OCI-LY3 (cell line): ENCODE measurements at regions not wholly inside any gene's neighbourhood (a gene's known extent, or its start where the extent isn't known, plus 50 kb on each side); places are given as distances from the start of the nearest gene placed in this dataset.

Experiments
- H2AFZ ChIP-seq: fragments of 200-600, 300-600 bp; shearing (Covaris generic); 2 replicates; pipeline ENCODE4 v1.6.0; 2014; ENCODE audit warnings: antibody characterized with exemption, low read depth, low read length
- H3K27ac ChIP-seq: fragments of 200-600, 300-600 bp; sonication (generic); 2 replicates; pipeline ENCODE4 v1.5.1; 2014; ENCODE audit warnings: mild to moderate bottlenecking, low read length, moderate library complexity, mixed read lengths
- H3K27me3 ChIP-seq: fragments of 200-600, 300-600 bp; sonication (generic); 2 replicates; pipeline ENCODE4 v1.6.1; 2014; ENCODE audit warnings: low read depth, low read length, mixed read lengths
- H3K36me3 ChIP-seq: fragments of 200-600, 300-600 bp; sonication (generic); replicated peaks from 2 replicates; pipeline ENCODE3; 2014; ENCODE audit warnings: low read depth, low read length, mixed read lengths
- H3K4me1 ChIP-seq: fragments of 300-600, 200-600 bp; sonication (generic); 2 replicates; pipeline ENCODE4 v1.6.1; 2014; ENCODE audit warnings: low read length, mixed read lengths
- H3K4me2 ChIP-seq: fragments of 200-600, 300-600 bp; sonication (generic); 2 replicates; pipeline ENCODE4 v1.6.1; 2014; ENCODE audit warnings: low read length, mixed read lengths
- H3K4me3 ChIP-seq: fragments of 300-600, 200-600 bp; sonication (generic); 2 replicates; pipeline ENCODE4 v1.5.1; 2014; ENCODE audit warnings: antibody characterized with exemption, mild to moderate bottlenecking, low read length, moderate library complexity
- H3K79me2 ChIP-seq: fragments of 300-600, 200-600 bp; shearing (Covaris generic); 2 replicates; pipeline ENCODE4 v1.6.1; 2014; ENCODE audit warnings: mild to moderate bottlenecking, low read length, mixed read lengths
- H3K9ac ChIP-seq: fragments of 300-600, 200-600 bp; shearing (Covaris generic); 2 replicates; pipeline ENCODE4 v1.6.0; 2014; ENCODE audit warnings: mild to moderate bottlenecking, low read length, moderate library complexity
- H3K9me3 ChIP-seq: fragments of 200-600, 300-600 bp; shearing (Covaris generic); 2 replicates; pipeline ENCODE4 v1.6.1; 2014; ENCODE audit warnings: low read length, mixed read lengths; ENCODE audit not compliant: insufficient read depth
- H4K20me1 ChIP-seq: fragments of 200-600, 300-600 bp; sonication (generic); 2 replicates; pipeline ENCODE4 v1.6.1; 2016; ENCODE audit warnings: low read length, mixed read lengths; ENCODE audit not compliant: insufficient read depth
- EZH2phosphoT487 ChIP-seq: fragments of 200-600 bp; shearing (Covaris generic); IDR thresholded peaks from 2 replicates; pipeline ENCODE4 v1.6.1; 2018; ENCODE audit warnings: antibody characterized with exemption, mixed run types, low read depth
- TF ChIP-seq, protein P1 (sequence below): fragments of 200-600, 300-600 bp; sonication (generic); IDR thresholded peaks from 2 replicates; pipeline ENCODE4 v1.5.1; 2014; ENCODE audit warnings: antibody characterized with exemption, low read length, low read depth

DNA sequence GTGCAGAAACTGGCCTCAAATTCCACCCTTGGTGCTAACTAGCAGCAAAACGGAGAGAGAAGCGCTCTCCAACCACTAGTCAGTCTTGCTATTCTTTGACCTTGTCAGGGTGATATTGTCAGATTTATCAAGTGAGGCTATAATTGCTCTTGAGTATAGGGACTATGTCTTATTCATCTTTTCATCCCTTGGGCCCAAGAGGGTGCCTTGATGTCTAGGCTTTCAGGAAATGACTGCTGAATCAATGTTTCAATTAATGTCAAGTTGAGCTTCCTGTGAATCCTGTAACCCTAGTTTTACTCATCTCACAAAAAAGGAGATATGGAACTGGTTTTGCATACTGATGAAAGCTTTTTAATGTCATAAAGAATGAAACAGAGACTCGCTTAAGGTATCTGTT, 701.3 kb downstream of the EDEM1 start:
- Histone ChIP-seq H3K27me3 (no peaks in the 10 kb centered on the region), H3K4me1 (0 out of 2 replicates have a peak, but pooled peaks cover 5% of the 10 kb centered on the region), H4K20me1 (no peaks in the 10 kb centered on the region), H3K4me2 (no peak overlapping the region), H2AFZ (no peak overlapping the region), H3K4me3 (no peak overlapping the region), H3K79me2 (no peaks in the 10 kb centered on the region), H3K9me3 (no peaks in the 10 kb centered on the region), H3K9ac (no peak overlapping the region), H3K36me3 (no peaks in the 10 kb centered on the region), H3K27ac (no peak overlapping the region)
- TF ChIP-seq, protein P1, sequence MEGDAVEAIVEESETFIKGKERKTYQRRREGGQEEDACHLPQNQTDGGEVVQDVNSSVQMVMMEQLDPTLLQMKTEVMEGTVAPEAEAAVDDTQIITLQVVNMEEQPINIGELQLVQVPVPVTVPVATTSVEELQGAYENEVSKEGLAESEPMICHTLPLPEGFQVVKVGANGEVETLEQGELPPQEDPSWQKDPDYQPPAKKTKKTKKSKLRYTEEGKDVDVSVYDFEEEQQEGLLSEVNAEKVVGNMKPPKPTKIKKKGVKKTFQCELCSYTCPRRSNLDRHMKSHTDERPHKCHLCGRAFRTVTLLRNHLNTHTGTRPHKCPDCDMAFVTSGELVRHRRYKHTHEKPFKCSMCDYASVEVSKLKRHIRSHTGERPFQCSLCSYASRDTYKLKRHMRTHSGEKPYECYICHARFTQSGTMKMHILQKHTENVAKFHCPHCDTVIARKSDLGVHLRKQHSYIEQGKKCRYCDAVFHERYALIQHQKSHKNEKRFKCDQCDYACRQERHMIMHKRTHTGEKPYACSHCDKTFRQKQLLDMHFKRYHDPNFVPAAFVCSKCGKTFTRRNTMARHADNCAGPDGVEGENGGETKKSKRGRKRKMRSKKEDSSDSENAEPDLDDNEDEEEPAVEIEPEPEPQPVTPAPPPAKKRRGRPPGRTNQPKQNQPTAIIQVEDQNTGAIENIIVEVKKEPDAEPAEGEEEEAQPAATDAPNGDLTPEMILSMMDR: no peak
- TF ChIP-seq EZH2phosphoT487: no peak

DNA sequence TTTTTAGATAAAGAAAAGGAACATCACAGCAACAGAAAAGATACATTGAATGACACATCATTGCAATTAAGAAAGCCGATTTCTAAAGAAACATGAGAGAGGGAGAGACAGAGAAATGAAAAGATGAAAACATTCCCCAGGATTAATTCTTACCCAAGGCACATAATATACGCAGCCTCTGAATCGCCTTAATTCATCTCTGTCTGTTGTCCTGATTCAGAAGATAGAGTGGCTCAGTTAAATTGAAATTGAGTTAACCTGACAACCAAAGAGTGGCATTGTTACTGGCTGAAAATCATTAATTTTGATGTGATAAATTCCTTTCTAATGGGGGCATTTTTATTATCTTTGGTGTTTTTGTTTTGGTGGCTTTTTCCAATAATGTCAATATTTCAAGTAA, 701.9 kb downstream of the EDEM1 start:
- H3K27ac ChIP-seq: no peak overlapping the region
- H3K36me3 ChIP-seq: no peaks in the 10 kb centered on the region
- H3K4me1 ChIP-seq: 0 out of 2 replicates have a peak, but pooled peaks cover 5% of the 10 kb centered on the region
- no peaks in the 10 kb centered on the region for H3K9me3 ChIP-seq
- H3K27me3 ChIP-seq: no peaks in the 10 kb centered on the region
- no peak overlapping the region for H3K4me3 ChIP-seq
- TF ChIP-seq, protein P1: no peak
- TF ChIP-seq EZH2phosphoT487: no peak
- H4K20me1 ChIP-seq: no peaks in the 10 kb centered on the region
- no peak overlapping the region for H3K9ac ChIP-seq
- H3K79me2 ChIP-seq: no peaks in the 10 kb centered on the region
- H3K4me2 ChIP-seq: no peak overlapping the region
- no peak overlapping the region for H2AFZ ChIP-seq

DNA sequence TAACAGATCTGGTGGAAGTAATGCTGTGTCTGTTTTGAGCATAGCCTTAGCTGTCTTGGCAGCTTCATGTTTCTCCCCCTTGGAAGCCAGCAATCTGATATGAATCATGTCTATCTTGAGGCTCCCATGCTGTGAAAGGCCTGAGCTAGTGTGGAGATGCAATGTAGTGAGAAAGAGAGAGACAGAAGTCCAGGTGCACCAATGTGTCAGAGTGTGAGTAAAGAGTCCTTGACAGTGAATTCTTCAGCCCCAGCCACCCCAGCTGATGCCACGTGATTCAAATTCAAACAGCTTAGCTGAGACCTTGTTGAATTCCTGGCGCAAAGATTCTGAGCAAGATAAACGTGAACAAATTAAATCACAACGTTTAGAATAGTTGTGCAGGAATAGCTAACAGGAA, 704.2 kb downstream of the EDEM1 start:
- TF ChIP-seq, protein P1: no peak
- TF ChIP-seq EZH2phosphoT487: no peak
- no peaks in the 10 kb centered on the region for H3K79me2 ChIP-seq
- no peak overlapping the region for H3K4me3 ChIP-seq
- no peaks in the 10 kb centered on the region for H3K27me3 ChIP-seq
- no peak overlapping the region for H3K4me2 ChIP-seq
- H3K4me1 ChIP-seq: 0 out of 2 replicates have a peak, but pooled peaks cover 5% of the 10 kb centered on the region
- no peak overlapping the region for H3K9ac ChIP-seq
- H3K9me3 ChIP-seq: no peaks in the 10 kb centered on the region
- H4K20me1 ChIP-seq: no peaks in the 10 kb centered on the region
- H3K36me3 ChIP-seq: no peaks in the 10 kb centered on the region
- no peak overlapping the region for H3K27ac ChIP-seq
- no peak overlapping the region for H2AFZ ChIP-seq

DNA sequence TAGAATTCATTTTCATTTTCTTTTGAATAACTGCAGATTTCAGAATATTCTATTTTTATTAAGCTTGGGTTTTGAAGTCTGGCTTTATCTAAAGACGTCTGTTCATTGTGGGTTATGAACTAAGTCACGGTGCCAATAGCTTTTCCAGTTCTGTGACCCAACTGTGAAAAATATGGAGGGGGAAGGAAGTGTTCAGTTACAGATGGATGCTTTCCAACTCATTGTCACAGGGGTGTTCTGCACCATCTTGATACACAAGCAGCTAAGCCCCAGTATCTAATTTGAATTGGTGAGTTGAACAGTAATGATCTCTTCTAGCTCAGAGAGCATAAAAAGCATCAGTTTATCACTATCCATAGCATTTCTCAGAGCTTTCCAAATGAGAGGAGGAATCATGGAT, 710.6 kb downstream of the EDEM1 start:
- TF ChIP-seq, protein P1: no peak
- no peak for TF ChIP-seq EZH2phosphoT487

More for the DNA sequence above, 710.6 kb downstream of the EDEM1 start:
- no peak overlapping the region for H3K4me3 ChIP-seq
- H3K9ac ChIP-seq: no peak overlapping the region
- H3K79me2 ChIP-seq: no peaks in the 10 kb centered on the region
- no peaks in the 10 kb centered on the region for H3K36me3 ChIP-seq
- no peaks in the 10 kb centered on the region for H3K4me1 ChIP-seq
- no peak overlapping the region for H3K4me2 ChIP-seq
- H3K27me3 ChIP-seq: no peaks in the 10 kb centered on the region
- no peaks in the 10 kb centered on the region for H3K9me3 ChIP-seq
- H3K27ac ChIP-seq: no peak overlapping the region
- no peak overlapping the region for H2AFZ ChIP-seq
- H4K20me1 ChIP-seq: no peaks in the 10 kb centered on the region
